IPS-20b (cell line): ENCODE measurements at regions not wholly inside any gene's neighbourhood (a gene's known extent, or its start where the extent isn't known, plus 50 kb on each side); places are given as distances from the start of the nearest gene placed in this dataset.

Source experiments
- H3K27ac ChIP-seq: one replicate; pipeline ENCODE4 v1.5.1; 2013; ENCODE audit warnings: low read length
- H3K27me3 ChIP-seq: 2 replicates; pipeline ENCODE4 v1.6.1; 2013; ENCODE audit warnings: mild to moderate bottlenecking, low read length, inconsistent platforms; ENCODE audit not compliant: insufficient read depth
- H3K36me3 ChIP-seq: 2 replicates; pipeline ENCODE4 v1.6.1; 2013; ENCODE audit warnings: low read depth, mild to moderate bottlenecking, inconsistent platforms, low read length, moderate library complexity; ENCODE audit not compliant: insufficient read depth
- H3K4me1 ChIP-seq: 2 replicates; pipeline ENCODE4 v1.6.1; 2013; ENCODE audit warnings: mild to moderate bottlenecking, control low read depth, inconsistent platforms, low read length, moderate library complexity; ENCODE audit not compliant: insufficient read depth
- H3K4me3 ChIP-seq: 2 replicates; pipeline ENCODE4 v1.5.1; 2013; ENCODE audit warnings: mild to moderate bottlenecking, low read length, inconsistent platforms
- H3K9ac ChIP-seq: 2 replicates; pipeline ENCODE4 v1.6.1; 2013; ENCODE audit warnings: low read depth, mild to moderate bottlenecking, inconsistent platforms, low read length, moderate library complexity
- H3K9me3 ChIP-seq: 2 replicates; pipeline ENCODE4 v1.6.1; 2013; ENCODE audit warnings: mild to moderate bottlenecking, low read depth, low read length, inconsistent platforms; ENCODE audit not compliant: insufficient read depth

- no peaks in the 10 kb centered on the region for H3K9me3 ChIP-seq
- H3K36me3 ChIP-seq: no peaks in the 10 kb centered on the region
- H3K27ac ChIP-seq: no peak overlapping the region
- no peak overlapping the region for H3K4me3 ChIP-seq
- no peak overlapping the region for H3K9ac ChIP-seq
- no peaks in the 10 kb centered on the region for H3K4me1 ChIP-seq
- H3K27me3 ChIP-seq: no peaks in the 10 kb centered on the region
Observed at GRCh38 chr14:23864259-23864658, 89.3 kb upstream of the DHRS4 start.

- Histone ChIP-seq H3K4me3 (no peak overlapping the region), H3K27ac (no peak overlapping the region), H3K9me3 (no peaks in the 10 kb centered on the region), H3K9ac (no peak overlapping the region), H3K4me1 (no peaks in the 10 kb centered on the region), H3K27me3 (no peaks in the 10 kb centered on the region), H3K36me3 (no peaks in the 10 kb centered on the region)
Observed at GRCh38 chr14:23864861-23865260, 88.7 kb upstream of the DHRS4 start.

GRCh38 chr14:23865502-23865901 lies 88.1 kb upstream of the DHRS4 start:
- Histone ChIP-seq H3K9ac (no peak overlapping the region), H3K4me1 (no peaks in the 10 kb centered on the region), H3K36me3 (no peaks in the 10 kb centered on the region), H3K4me3 (no peak overlapping the region), H3K27me3 (no peaks in the 10 kb centered on the region), H3K27ac (no peak overlapping the region), H3K9me3 (no peaks in the 10 kb centered on the region)

GRCh38 chr14:23866269-23866668 lies 87.3 kb upstream of the DHRS4 start:
- no peaks in the 10 kb centered on the region for H3K9me3 ChIP-seq
- no peak overlapping the region for H3K9ac ChIP-seq
- no peak overlapping the region for H3K27ac ChIP-seq
- no peaks in the 10 kb centered on the region for H3K36me3 ChIP-seq
- no peaks in the 10 kb centered on the region for H3K27me3 ChIP-seq
- H3K4me3 ChIP-seq: no peak overlapping the region
- H3K4me1 ChIP-seq: no peaks in the 10 kb centered on the region

- Histone ChIP-seq H3K27me3 (no peaks in the 10 kb centered on the region), H3K4me1 (no peaks in the 10 kb centered on the region), H3K36me3 (no peaks in the 10 kb centered on the region), H3K27ac (no peak overlapping the region), H3K9me3 (no peaks in the 10 kb centered on the region), H3K9ac (no peak overlapping the region), H3K4me3 (no peak overlapping the region)
Observed at GRCh38 chr14:23869078-23869719, 84.4 kb upstream of the DHRS4 start.

GRCh38 chr14:23876160-23876750 lies 77.3 kb upstream of the DHRS4 start:
- Histone ChIP-seq H3K9ac (no peak overlapping the region), H3K27me3 (no peaks in the 10 kb centered on the region), H3K36me3 (no peaks in the 10 kb centered on the region)

GRCh38 chr14:23877111-23877510 lies 76.5 kb upstream of the DHRS4 start:
- no peak overlapping the region for H3K9ac ChIP-seq
- H3K4me3 ChIP-seq: no peak overlapping the region
- H3K4me1 ChIP-seq: no peaks in the 10 kb centered on the region
- no peaks in the 10 kb centered on the region for H3K36me3 ChIP-seq
- H3K9me3 ChIP-seq: no peaks in the 10 kb centered on the region
- no peak overlapping the region for H3K27ac ChIP-seq
- H3K27me3 ChIP-seq: no peaks in the 10 kb centered on the region

More at GRCh38 chr14:23876160-23876750, 77.3 kb upstream of the DHRS4 start:
- Histone ChIP-seq H3K4me1 (no peaks in the 10 kb centered on the region), H3K9me3 (no peaks in the 10 kb centered on the region), H3K27ac (no peak overlapping the region), H3K4me3 (no peak overlapping the region)

- H3K4me3 ChIP-seq: no peak overlapping the region
- H3K27ac ChIP-seq: no peak overlapping the region
- H3K4me1 ChIP-seq: no peaks in the 10 kb centered on the region
- H3K9me3 ChIP-seq: no peaks in the 10 kb centered on the region
- no peaks in the 10 kb centered on the region for H3K36me3 ChIP-seq
- no peaks in the 10 kb centered on the region for H3K27me3 ChIP-seq
- H3K9ac ChIP-seq: no peak overlapping the region
Observed at GRCh38 chr14:23877538-23878180, 75.9 kb upstream of the DHRS4 start.

GRCh38 chr14:23881282-23881681 lies 72.3 kb upstream of the DHRS4 start:
- no peak overlapping the region for H3K4me3 ChIP-seq
- no peak overlapping the region for H3K27ac ChIP-seq
- H3K4me1 ChIP-seq: no peaks in the 10 kb centered on the region; the same call in 1 of the 2 replicates
- no peak overlapping the region for H3K9ac ChIP-seq
- no peaks in the 10 kb centered on the region for H3K27me3 ChIP-seq
- no peaks in the 10 kb centered on the region for H3K9me3 ChIP-seq
- H3K36me3 ChIP-seq: no peaks in the 10 kb centered on the region

GRCh38 chr14:23883684-23884540 lies 69.7 kb upstream of the DHRS4 start:
- Histone ChIP-seq H3K36me3 (no peaks in the 10 kb centered on the region), H3K4me1 (no peaks in the 10 kb centered on the region; the same call in 1 of the 2 replicates), H3K27ac (no peak overlapping the region), H3K4me3 (no peak overlapping the region), H3K27me3 (no peaks in the 10 kb centered on the region), H3K9ac (no peak overlapping the region; the same call in 1 of the 2 replicates), H3K9me3 (peaks cover 3% of the 10 kb centered on the region; the same call in 1 of the 2 replicates)

GRCh38 chr14:23884541-23884904 lies 69.0 kb upstream of the DHRS4 start:
- Histone ChIP-seq H3K27ac (no peak overlapping the region), H3K36me3 (no peaks in the 10 kb centered on the region), H3K9ac (no peak overlapping the region; the same call in 1 of the 2 replicates), H3K4me3 (no peak overlapping the region), H3K4me1 (no peaks in the 10 kb centered on the region; the same call in 1 of the 2 replicates), H3K27me3 (no peaks in the 10 kb centered on the region), H3K9me3 (peaks cover 3% of the 10 kb centered on the region; the same call in 1 of the 2 replicates)
